Body of pancreas (tissue), 4 donors: ENCODE measurements at regions not wholly inside any gene's neighbourhood (a gene's known extent, or its start where the extent isn't known, plus 50 kb on each side); places are given as distances from the start of the nearest gene placed in this dataset.

Source experiments
- CTCF ChIP-seq, 7 experiments: fragments of 450-650 bp in 4 of 7; fragments of 200-600 bp in 3 of 7; sonication (generic) in 3 of 7; IDR thresholded peaks; one replicate each; pipeline ENCODE4 v1.5.1; 2016 to 2019; ENCODE audit warnings: antibody characterized with exemption in 7 of 7
- POLR2A ChIP-seq, 3 donors: fragments of 450-650 bp; IDR thresholded peaks; one replicate each; pipeline ENCODE4 v1.6.1; 2016; ENCODE audit warnings: antibody characterized with exemption in 3 of 3, mild to moderate bottlenecking in 2 of 3

DNA sequence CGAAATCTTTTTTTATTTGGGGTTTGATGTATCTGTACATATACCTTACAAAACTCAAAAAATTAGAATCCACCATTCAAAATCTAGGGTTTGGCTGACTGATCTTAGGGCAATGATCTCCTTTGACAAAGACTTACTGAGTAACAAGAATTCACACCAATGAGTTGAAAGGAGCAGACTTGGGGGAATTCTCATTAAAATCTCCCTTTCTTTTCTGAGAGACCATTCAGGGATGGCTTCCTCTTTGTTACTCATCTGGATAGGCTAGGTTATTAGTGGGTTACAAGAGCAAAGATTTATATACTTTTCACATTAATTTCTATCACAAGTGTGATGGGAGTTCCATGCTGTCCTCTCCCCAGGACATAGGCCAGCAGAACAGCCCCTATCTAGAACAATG lies 661.0 kb downstream of the KCTD16 start:
- TF ChIP-seq POLR2A (IDR thresholded peaks at IDR 0.05), result no peak
- no peak for TF ChIP-seq CTCF (IDR thresholded peaks at IDR 0.05)
